ENCODE measurements at regions not wholly inside any gene's neighbourhood (a gene's known extent, or its start where the extent isn't known, plus 50 kb on each side); places are given as distances from the start of the nearest gene placed in this dataset.
"Not testable (repeated sequence)": the region's sequence is repeated elsewhere in the genome, so short reads cannot be mapped to it uniquely, and the experiment has no call there.

GRCh38 chr15:24269166-24269571 is 406.4 kb upstream of the NPAP1 start:
- FAIRE-seq (no peak), DNase-seq (ENCODE audit: insufficient read length, low spot score) (no peak)
- no peak for TF ChIP-seq CTCF (IDR thresholded peaks at IDR 0.05; ENCODE audit: insufficient read depth, missing control alignments)

- TF ChIP-seq CTCF (IDR thresholded peaks at IDR 0.05; ENCODE audit: insufficient read depth, missing control alignments) = no peak
- FAIRE-seq (no peak), DNase-seq (ENCODE audit: insufficient read length, low spot score) (no peak)
Observed at GRCh38 chr15:24269923-24270322, 405.7 kb upstream of the NPAP1 start.

- not testable (repeated sequence) for FAIRE-seq; DNase-seq (ENCODE audit: insufficient read length, low spot score)
Observed at GRCh38 chr15:24271496-24272244, 403.9 kb upstream of the NPAP1 start.

- no peak for DNase-seq (ENCODE audit: insufficient read length, low spot score)
- TF ChIP-seq CTCF (IDR thresholded peaks at IDR 0.05; ENCODE audit: insufficient read depth, missing control alignments) = no peak
- no peak for FAIRE-seq
Observed at GRCh38 chr15:24292837-24293236, 382.7 kb upstream of the NPAP1 start.

- not testable (repeated sequence) for DNase-seq (ENCODE audit: insufficient read length, low spot score); FAIRE-seq
Observed at GRCh38 chr15:24300804-24301368, 374.7 kb upstream of the NPAP1 start.

GRCh38 chr15:24301999-24302398 is 373.6 kb upstream of the NPAP1 start:
- not testable (repeated sequence) for DNase-seq (ENCODE audit: insufficient read length, low spot score); FAIRE-seq

GRCh38 chr15:24304747-24305146 is 370.8 kb upstream of the NPAP1 start:
- not testable (repeated sequence) for FAIRE-seq; DNase-seq (ENCODE audit: insufficient read length, low spot score)

GRCh38 chr15:24305643-24306042 is 369.9 kb upstream of the NPAP1 start:
- FAIRE-seq; DNase-seq (ENCODE audit: insufficient read length, low spot score): not testable (repeated sequence)

- not testable (repeated sequence) for DNase-seq (ENCODE audit: insufficient read length, low spot score); FAIRE-seq
Observed at GRCh38 chr15:24309700-24310099, 365.9 kb upstream of the NPAP1 start.

GRCh38 chr15:24311692-24312091 is 363.9 kb upstream of the NPAP1 start:
- DNase-seq (ENCODE audit: insufficient read length, low spot score); FAIRE-seq: not testable (repeated sequence)

GRCh38 chr15:24316326-24316725 is 359.2 kb upstream of the NPAP1 start:
- FAIRE-seq; DNase-seq (ENCODE audit: insufficient read length, low spot score): not testable (repeated sequence)

- no peak for TF ChIP-seq CTCF (IDR thresholded peaks at IDR 0.05; ENCODE audit: insufficient read depth, missing control alignments)
- FAIRE-seq = no peak
Observed at GRCh38 chr15:24318981-24319380, 356.6 kb upstream of the NPAP1 start.

GRCh38 chr15:24324096-24324495 is 351.5 kb upstream of the NPAP1 start:
- DNase-seq (ENCODE audit: insufficient read length, low spot score); FAIRE-seq: not testable (repeated sequence)

More at GRCh38 chr15:24318981-24319380, 356.6 kb upstream of the NPAP1 start:
- DNase-seq (ENCODE audit: insufficient read length, low spot score) = no peak

- FAIRE-seq; DNase-seq (ENCODE audit: insufficient read length, low spot score): not testable (repeated sequence)
Observed at GRCh38 chr15:24326513-24326912, 349.1 kb upstream of the NPAP1 start.

GRCh38 chr15:24331964-24332363 is 343.6 kb upstream of the NPAP1 start:
- not testable (repeated sequence) for DNase-seq (ENCODE audit: insufficient read length, low spot score); FAIRE-seq

Measured in D721Med (cell line).